ENCODE measurements at regions not wholly inside any gene's neighbourhood (a gene's known extent, or its start where the extent isn't known, plus 50 kb on each side); places are given as distances from the start of the nearest gene placed in this dataset.
"Not testable (repeated sequence)": the region's sequence is repeated elsewhere in the genome, so short reads cannot be mapped to it uniquely, and the experiment has no call there.

DNA sequence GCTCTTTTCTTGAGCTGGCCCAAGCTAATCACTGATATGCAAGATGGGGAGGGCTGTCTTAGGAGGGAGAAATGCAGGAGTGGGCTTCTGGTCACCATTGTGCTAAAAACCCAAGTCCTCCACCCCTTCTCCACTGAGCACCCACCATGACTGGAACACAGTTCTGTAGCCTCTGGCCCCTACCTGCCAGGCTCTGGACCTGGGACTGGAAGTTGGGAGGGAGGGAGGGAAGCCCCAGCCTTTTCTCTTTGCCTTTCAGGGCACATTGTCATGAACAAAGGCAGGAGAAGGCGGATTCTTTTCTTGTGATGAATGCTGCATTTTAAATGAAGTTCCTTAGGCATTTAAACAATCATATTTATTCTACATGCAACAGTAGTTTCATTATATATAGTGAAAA lies 559.1 kb upstream of the TRPC7 start:
- no peak for FAIRE-seq

DNA sequence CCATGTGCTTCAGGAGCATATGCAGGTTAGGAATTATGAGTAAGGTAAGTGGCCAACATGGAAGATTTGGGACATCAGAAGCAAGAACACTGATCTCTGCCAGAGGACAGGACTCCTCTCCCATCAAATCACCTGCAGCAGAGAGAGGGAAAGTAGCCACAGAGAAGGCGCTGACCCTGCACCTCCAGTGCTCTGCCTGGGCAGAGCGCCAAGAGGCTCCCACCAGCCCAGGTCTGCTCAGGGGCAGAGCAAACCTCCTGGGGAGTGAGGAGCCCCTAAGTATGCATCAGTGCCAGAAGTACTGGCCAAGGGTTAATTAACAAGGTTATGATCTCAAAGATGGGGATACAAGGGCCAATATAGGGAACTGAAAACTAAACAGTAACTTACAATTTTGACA lies 545.3 kb upstream of the TRPC7 start:
- no peak for FAIRE-seq

DNA sequence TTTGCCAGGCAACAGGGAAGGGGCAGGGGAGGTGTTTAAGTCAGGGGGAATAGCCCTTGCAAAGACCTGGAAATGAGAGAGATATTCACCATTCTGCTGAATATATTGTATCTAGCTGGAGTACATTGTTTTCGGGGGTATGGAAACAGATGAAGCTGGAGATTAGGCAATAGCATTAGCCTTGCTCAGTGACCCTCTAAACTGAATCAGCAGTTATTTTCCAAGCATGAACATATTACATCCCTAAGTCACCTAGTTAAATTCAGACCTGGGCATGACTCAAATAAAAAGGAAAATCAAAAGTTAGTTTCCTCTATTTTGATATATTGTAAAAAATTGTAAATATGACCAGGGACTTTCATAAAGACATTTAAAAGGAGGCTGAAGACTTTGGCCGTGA lies 544.6 kb upstream of the TRPC7 start:
- FAIRE-seq, result no peak

DNA sequence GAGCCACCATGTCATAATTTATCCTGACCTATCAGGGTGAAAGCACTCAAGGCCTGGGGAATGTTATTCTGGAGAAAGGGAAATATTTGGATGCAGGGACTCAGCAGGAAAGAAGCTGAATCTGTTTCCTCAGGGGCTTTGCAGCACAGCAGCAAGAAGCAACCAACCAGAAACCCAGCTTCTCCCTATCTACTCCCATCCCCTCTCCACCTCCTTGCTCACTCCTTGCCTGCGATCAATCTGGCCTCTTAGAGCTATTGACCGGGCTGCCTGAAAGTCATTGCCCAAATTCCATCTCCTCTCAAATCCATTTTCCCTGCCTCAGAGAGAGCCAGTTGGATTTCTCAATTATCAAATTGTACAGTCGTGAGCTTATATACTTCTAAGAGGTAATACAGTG lies 542.0 kb upstream of the TRPC7 start:
- FAIRE-seq, result no peak

- no peak for FAIRE-seq
Measured at GRCh38 chr5:136906545-136906944, 541.2 kb upstream of the TRPC7 start.

GRCh38 chr5:136905571-136905970 lies 540.2 kb upstream of the TRPC7 start:
- no peak for FAIRE-seq

DNA sequence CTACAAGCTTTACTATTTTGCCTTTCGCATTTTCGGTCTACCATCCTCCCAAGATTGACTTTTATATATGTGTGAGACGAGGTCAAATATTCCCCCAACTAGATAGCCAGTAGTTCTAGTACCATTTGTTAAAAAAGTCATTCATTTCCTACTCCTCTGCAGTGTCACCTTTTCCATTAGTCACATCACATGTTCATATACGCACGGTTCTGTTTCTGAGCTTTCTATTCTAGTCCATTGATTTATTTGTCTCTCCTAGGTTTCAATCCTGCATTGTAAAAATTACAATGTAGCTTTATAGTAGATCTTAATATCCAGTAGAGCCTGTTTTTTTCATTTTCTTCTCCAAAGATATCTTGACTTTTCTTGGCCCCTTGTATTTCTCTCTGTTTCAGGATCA lies 528.7 kb upstream of the TRPC7 start:
- no peak for FAIRE-seq

DNA sequence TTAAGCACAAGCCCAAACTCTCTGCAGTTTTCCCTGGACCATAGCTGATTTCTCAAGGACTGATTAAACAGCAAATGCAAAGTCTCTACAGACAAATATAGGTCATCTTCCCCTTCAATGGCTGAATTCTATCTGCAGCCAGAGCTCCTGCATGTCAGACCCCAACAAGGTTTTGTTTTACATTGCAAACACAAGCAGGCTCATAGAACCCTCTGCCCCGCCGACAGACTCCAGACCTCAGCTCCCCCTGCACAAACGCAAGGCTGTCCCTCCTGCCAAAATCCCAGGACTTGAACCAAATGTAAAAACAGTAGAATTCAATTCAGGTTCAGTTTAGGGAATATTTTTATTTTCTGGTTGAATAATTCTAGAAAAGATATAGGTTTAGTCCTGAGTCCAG lies 526.7 kb upstream of the TRPC7 start:
- no peak for FAIRE-seq

DNA sequence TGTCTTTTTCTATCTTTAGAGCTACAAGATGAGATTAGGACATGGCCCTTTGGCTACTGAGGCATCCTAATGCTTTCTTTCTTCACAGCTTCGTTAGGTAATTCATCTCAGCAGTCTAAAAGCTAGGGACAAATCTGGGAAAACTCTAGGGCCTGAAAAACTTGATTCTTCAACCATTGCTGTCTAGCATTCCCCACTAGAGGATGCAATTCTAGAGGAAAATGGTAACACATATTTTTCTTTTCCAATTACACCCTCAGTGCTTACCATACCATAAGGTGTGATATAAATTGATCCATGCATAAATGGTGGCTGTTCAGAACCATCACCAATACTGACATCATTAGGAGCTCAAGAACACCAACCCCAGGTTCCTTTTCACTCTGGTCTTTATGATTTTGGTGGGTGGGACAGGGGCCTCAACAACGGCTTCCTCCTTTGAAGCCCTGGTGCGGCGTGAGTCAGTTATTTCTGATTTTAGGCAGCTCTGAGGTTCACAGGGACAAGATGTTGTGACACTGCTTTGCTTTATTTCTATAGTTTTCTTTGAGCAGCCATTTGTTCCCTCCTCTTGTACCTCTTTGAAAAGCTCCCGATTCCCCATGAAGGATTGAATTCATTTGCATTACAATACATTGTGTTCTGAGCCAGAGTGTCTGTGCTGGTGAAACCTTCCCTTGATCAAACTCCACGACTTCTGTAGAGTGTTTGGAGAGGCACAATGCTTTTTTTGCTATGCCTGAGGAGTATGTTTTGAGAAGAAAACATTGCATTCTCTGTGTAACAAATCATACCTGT lies 526.0 kb upstream of the TRPC7 start:
- FAIRE-seq, result no peak

DNA sequence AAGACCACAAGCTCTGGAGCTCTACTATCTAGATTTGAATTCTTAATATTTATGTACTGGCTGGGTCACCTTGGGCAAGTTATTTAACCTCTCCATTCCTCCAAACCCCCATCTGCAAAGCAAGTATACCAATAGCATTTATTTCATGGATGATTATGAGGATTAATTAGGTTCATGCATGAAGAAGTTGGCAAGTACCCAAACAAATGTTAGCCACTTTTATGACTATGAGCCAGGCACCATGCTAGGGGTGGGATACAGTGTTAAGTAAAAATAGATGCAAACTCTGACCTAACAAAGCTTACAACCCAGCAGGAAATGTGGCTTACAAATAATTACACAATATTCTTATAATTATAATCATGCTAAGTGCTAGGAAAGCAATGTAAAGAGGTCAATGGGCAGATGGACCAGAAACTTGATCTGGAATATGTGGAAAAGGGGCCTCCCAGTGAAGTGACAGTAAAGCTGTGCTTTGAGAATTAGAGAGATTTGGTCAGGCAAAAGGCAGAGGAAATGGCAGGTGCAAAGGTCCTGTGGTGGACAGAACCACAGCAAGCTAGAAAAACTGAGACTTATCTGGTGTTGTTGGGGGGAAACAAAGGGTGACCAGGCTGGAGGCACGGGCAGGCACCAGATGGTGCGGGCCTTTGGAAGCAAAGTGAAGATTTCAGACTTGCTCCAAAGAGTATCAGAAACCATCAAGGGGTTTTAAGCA lies 525.2 kb upstream of the TRPC7 start:
- no peak for FAIRE-seq

DNA sequence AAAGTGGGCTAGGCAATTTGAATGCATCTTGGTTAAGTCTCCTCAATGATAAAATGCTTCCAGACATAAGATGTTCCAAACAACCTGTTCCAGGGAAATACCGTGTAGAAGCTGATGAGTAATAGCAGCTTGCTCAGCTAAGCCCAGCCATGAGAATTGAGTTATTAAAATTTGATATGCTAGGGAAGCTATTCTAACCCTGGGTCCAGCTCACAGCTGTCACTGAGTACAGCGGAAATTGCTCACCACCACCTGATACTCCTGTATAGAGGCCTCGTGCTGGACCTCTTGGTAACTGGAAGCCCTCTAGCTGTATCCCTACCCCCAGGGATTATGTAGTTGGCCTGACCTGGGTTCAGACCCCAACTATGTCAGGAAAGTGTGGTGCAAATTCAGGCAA lies 521.3 kb upstream of the TRPC7 start:
- no peak for FAIRE-seq

DNA sequence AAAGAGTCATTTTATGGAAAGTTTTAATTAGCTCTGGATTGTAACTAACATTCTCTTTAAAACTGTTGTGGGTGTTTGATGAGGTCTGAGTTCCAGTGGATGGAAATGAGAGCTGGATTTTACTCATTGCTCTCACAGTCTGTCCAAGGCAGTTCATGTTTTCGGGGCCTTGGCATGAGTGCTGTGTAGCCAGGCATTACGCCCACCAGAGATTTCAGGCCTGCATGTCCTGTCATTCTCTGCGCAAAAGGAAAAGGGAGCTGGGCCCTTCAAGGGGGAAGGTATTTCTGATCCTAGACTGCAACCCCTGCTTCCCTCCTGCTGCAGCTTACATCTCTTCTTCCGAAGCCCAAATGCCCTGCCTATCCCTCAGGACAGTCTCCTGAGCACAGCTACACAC lies 499.6 kb upstream of the TRPC7 start:
- FAIRE-seq, result no peak

GRCh38 chr5:136856648-136857047 lies 491.3 kb upstream of the TRPC7 start:
- no peak for FAIRE-seq

- no peak for FAIRE-seq
Measured at GRCh38 chr5:136853971-136854370, 488.6 kb upstream of the TRPC7 start.

GRCh38 chr5:136840601-136841000 lies 475.3 kb upstream of the TRPC7 start:
- no peak for FAIRE-seq

GRCh38 chr5:136836093-136836492 lies 470.7 kb upstream of the TRPC7 start:
- no peak for FAIRE-seq

GRCh38 chr5:136820848-136821247 lies 455.5 kb upstream of the TRPC7 start:
- no peak for FAIRE-seq

DNA sequence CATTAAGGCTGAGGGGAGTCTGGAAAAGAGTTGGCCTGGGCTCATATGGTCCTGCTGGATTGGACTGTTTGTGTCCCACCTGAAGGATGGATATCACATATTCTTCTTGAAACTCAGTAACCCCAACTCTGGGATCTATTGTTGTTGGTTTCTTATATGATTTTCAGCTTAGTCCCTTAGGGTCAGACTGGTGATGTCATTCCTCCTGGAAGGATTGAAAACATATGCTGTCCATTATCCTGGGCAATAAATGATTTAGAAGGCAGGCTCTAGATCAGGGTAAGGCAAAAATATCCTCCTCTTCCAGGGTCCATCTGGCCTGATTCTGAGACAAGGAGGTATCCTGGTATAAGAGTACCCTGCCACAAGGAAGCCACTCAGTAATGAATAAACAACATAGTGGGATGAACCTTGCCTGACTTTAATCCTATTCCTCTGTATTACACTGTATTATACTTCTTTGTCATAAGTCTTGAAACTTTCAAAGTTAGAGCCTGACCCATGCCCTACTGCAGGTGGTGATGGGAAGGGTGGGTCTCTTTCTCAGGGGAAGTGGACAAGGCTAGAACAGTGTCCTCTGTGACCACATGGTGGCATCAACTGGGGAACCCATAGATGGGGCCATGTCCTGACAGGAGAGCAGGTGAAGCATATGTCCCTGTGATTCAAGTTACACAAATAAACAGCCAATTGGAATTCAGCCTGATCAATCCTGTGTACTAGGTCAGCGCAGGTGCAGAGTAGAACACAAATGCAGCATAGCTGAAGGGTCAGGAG lies 454.4 kb upstream of the TRPC7 start:
- no peak for FAIRE-seq

DNA sequence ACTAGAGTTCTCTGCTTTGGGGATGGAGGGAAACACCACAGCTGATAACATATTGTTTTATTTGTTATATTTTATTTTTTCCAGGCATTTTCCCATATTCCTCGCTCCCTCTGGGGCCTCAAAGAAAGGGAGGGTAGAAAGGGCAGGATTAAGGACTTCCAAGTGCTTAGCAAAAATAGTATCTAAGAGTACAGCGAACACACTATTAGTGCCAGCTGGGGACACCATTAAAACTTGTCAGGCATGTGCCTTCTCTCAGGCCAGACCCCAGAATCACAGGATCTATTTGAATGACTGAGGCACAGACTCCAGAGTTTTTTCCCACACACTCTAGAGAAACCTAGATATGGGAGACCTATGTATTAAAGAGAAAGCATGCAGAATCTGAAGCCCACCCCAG lies 451.0 kb upstream of the TRPC7 start:
- FAIRE-seq, result no peak

DNA sequence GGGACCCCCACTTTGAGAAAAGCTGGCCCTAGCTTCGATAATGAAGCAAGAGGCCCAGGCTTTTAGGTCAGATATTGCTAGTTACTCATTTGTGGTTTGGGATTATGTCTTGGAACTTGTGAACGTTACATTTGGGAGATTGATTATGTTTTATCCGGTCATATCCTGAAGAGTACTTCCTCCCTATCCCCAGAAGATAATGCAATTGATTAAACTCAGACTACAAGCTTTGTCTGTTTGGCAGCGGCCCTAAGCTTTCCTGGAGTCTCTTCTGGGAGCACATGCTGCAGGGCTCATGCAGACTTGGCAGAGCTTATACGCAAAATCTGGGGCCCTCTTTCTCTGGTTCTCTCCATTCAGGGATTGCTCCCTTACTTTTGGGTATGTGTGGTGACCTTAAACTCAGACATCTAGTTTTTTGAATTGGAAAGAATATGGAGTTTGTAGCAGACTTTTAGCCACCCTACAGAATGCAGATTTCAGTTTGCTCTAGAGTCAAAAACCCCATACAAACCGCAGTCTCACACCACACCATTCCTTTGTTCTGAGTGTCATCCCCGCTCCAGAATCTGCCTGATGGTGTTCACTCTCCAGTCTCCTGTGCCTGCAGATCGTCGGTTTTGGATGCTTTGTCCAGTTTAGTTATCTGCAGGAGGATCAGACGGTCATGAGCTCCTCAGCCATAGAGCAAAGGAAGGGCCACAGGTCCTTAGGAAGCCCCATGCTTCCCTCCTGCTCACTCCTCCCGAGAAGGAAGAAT lies 449.5 kb upstream of the TRPC7 start:
- no peak for FAIRE-seq

- not testable (repeated sequence) for FAIRE-seq
Measured at GRCh38 chr5:136812270-136812669, 446.9 kb upstream of the TRPC7 start.

DNA sequence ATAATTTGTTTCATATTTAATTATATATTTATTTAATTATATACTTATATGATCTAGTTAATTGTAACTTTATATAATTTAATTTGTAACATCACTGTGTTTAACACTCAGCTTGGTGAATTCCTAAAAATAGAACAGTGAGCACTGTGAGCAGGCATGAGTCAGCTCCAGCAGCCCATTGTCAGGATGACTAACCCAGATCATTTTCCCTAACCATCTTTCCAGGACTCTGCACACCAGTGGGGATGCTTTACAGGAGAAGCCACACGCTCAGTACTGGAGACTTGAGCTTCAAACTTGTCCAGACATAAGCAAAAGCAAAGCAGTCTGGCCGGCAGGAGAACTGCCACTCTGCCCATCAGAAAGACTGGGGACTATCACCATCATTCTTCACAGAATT lies 446.2 kb upstream of the TRPC7 start:
- no peak for FAIRE-seq

- FAIRE-seq, result no peak
Measured at GRCh38 chr5:136811086-136811485, 445.7 kb upstream of the TRPC7 start.

Measured in G401.6 (cell line).